A549 (cell line): ENCODE measurements at regions not wholly inside any gene's neighbourhood (a gene's known extent, or its start where the extent isn't known, plus 50 kb on each side); places are given as distances from the start of the nearest gene placed in this dataset.

Experiments
- ATAC-seq, 2 experiments: fragments of 200-7000 bp in 1 of 2; fragments of >200 bp in 1 of 2; cut with Nextera tagmentation in 1 of 2; cut with Tn5 transposase in 1 of 2; 3 replicates each; pipeline versions ENCODE4 v1.8.0 to v1.9.1; 2018 to 2020; ENCODE audit warnings: mild to moderate bottlenecking in 1 of 2, moderate library complexity in 1 of 2
- CTCF ChIA-PET: fragments of 300-600 bp; sonication (Branson Sonifier 250); formaldehyde crosslinking; extraction: SDS; loops from one replicate; lab custom pipeline; 2021; ENCODE audit warnings: antibody characterized with exemption, inconsistent platforms; lab: Yijun Ruan, JAX
- POLR2A ChIA-PET: fragments of 350-600 bp; formaldehyde crosslinking; extraction: SDS; loops from one replicate; lab custom pipeline; 2021; ENCODE audit warnings: antibody characterized with exemption, inconsistent platforms; lab: Yijun Ruan, JAX
- DNase-seq, 2 experiments: peaks; one replicate each; pipeline versions ENCODE4 v3.0.0 to v3.0.0-alpha.2; 2011 to 2016; ENCODE audit warnings: low read depth in 1 of 2, low spot score in 1 of 2
- FAIRE-seq: peaks from 2 replicates; lab custom pipeline; 2011; peaks lifted over from hg19 to GRCh38; lab: Jason Lieb, UNC
- H3K27ac ChIP-seq, 2 experiments: fragments of >200 bp; sonication (Bioruptor Twin); formaldehyde crosslinking; 3 replicates each; pipeline ENCODE4 v1.5.1; 2016 to 2017
- H3K4me1 ChIP-seq: fragments of >200 bp; sonication (Bioruptor Twin); formaldehyde crosslinking; 3 replicates; pipeline ENCODE4 v1.6.1; 2016
- H3K4me2 ChIP-seq: fragments of >200 bp; sonication (Bioruptor Twin); formaldehyde crosslinking; 3 replicates; pipeline ENCODE4 v1.6.1; 2016
- H3K4me3 ChIP-seq: fragments of >200 bp; sonication (Bioruptor Twin); formaldehyde crosslinking; 3 replicates; pipeline ENCODE4 v1.5.1; 2016
- H3K9me3 ChIP-seq: fragments of >200 bp; sonication (Bioruptor Twin); formaldehyde crosslinking; 3 replicates; pipeline ENCODE4 v1.6.1; 2016
- CEBPB ChIP-seq, 2 experiments: fragments of >200 bp in 1 of 2; sonication (Bioruptor Twin) in 1 of 2; formaldehyde crosslinking in 1 of 2; IDR thresholded peaks; 2 replicates each; pipeline ENCODE4 v1.6.1; 2012 to 2016
- CTCF ChIP-seq: fragments of >200 bp; sonication (Bioruptor Twin); formaldehyde crosslinking; IDR thresholded peaks from 3 replicates; pipeline ENCODE4 v1.5.1; 2016
- FOSL2 ChIP-seq, 2 experiments: fragments of 450-650 bp in 1 of 2; fragments of >200 bp in 1 of 2; sonication (Bioruptor Twin) in 1 of 2; formaldehyde crosslinking; IDR thresholded peaks; 2 replicates each; pipeline versions ENCODE4 v1.5.0 to v1.6.1; 2016 to 2020; ENCODE audit warnings: mild to moderate bottlenecking in 1 of 2, moderate library complexity in 1 of 2
- FOXS1 ChIP-seq: fragments of 250-450 bp; sonication (Bioruptor Pico); IDR thresholded peaks from 2 replicates; pipeline ENCODE4 v1.5.0; 2020; ENCODE audit warnings: mild to moderate bottlenecking, moderate library complexity
- GATA3 ChIP-seq: IDR thresholded peaks from 2 replicates; pipeline ENCODE4 v1.6.1; 2012; ENCODE audit warnings: borderline replicate concordance
- HEYL ChIP-seq: fragments of 250-450 bp; sonication (Bioruptor Pico); IDR thresholded peaks from 2 replicates; pipeline ENCODE4 v1.8.0; 2021; ENCODE audit warnings: mild to moderate bottlenecking, moderate library complexity
- HOXB13 ChIP-seq: fragments of 250-450 bp; sonication (Bioruptor Pico); IDR thresholded peaks from 2 replicates; pipeline ENCODE4 v1.5.0; 2020; ENCODE audit warnings: low read depth, mild to moderate bottlenecking, moderate library complexity
- JUN ChIP-seq, 2 experiments: fragments of >200 bp; sonication (Bioruptor Twin); formaldehyde crosslinking; IDR thresholded peaks; 2 replicates in 1 of 2; 3 replicates in 1 of 2; pipeline ENCODE4 v1.6.1; 2016 to 2017
- KDM5A ChIP-seq: fragments of 200-600 bp; sonication (generic); IDR thresholded peaks from 2 replicates; pipeline ENCODE4 v1.6.1; 2016; ENCODE audit warnings: antibody characterized with exemption, mild to moderate bottlenecking
- NFE2L2 ChIP-seq: fragments of 150-350 bp; conservative IDR thresholded peaks from 2 replicates; pipeline ENCODE4 v1.6.1; 2014; ENCODE audit warnings: low read length
- NPAS2 ChIP-seq: fragments of 250-450 bp; sonication (Bioruptor Pico); IDR thresholded peaks from 2 replicates; pipeline ENCODE4 v1.8.0; 2022; ENCODE audit warnings: mild to moderate bottlenecking, moderate library complexity, borderline replicate concordance
- NR3C1 ChIP-seq: fragments of >200 bp; sonication (Bioruptor Twin); formaldehyde crosslinking; IDR thresholded peaks from 3 replicates; pipeline ENCODE4 v1.6.1; 2017
- PBX3 ChIP-seq: IDR thresholded peaks from 2 replicates; pipeline ENCODE4 v1.6.1; 2012
- POLR2A ChIP-seq: IDR thresholded peaks from 2 replicates; pipeline ENCODE4 v1.6.1; 2012; ENCODE audit warnings: mild to moderate bottlenecking, low read length
- RAD21 ChIP-seq, 2 experiments: fragments of >200 bp in 1 of 2; sonication (Bioruptor Twin) in 1 of 2; formaldehyde crosslinking in 1 of 2; IDR thresholded peaks in 1 of 2; conservative IDR thresholded peaks in 1 of 2; 2 replicates in 1 of 2; 3 replicates in 1 of 2; pipeline ENCODE4 v1.6.1; 2012 to 2018; ENCODE audit warnings: inconsistent platforms in 1 of 2
- RARB ChIP-seq: fragments of 250-450 bp; sonication (Bioruptor Pico); IDR thresholded peaks from 2 replicates; pipeline ENCODE4 v1.8.0; 2021; ENCODE audit warnings: mild to moderate bottlenecking, moderate library complexity
- RNF2 ChIP-seq: fragments of 200-600 bp; sonication (generic); IDR thresholded peaks from 2 replicates; pipeline ENCODE4 v1.6.1; 2016; ENCODE audit warnings: low read depth, mild to moderate bottlenecking, antibody characterized with exemption, moderate library complexity, borderline replicate concordance
- SREBF2 ChIP-seq: fragments of 450-650 bp; IDR thresholded peaks from 2 replicates; pipeline ENCODE4 v1.6.1; 2014; ENCODE audit warnings: mild to moderate bottlenecking, moderate library complexity
- TFCP2L1 ChIP-seq: fragments of 250-450 bp; sonication (Bioruptor Pico); IDR thresholded peaks from 2 replicates; pipeline ENCODE4 v1.5.0; 2021; ENCODE audit warnings: mild to moderate bottlenecking
- ZNF302 ChIP-seq: fragments of 250-450 bp; sonication (Bioruptor Pico); IDR thresholded peaks from 2 replicates; pipeline ENCODE4 v1.9.0; 2021; ENCODE audit warnings: inconsistent platforms, mild to moderate bottlenecking, moderate library complexity
- ZSCAN20 ChIP-seq: fragments of 250-450 bp; sonication (Bioruptor Pico); IDR thresholded peaks from 2 replicates; pipeline ENCODE4 v1.8.0; 2022; ENCODE audit warnings: mild to moderate bottlenecking, moderate library complexity
- WGBS: methylation state at CpG from one replicate; pipeline ENCODE4 v1.1.6; 2017; ENCODE audit errors: missing lambda C conversion rate; 5-methylcytosine and 5-hydroxymethylcytosine counted together

DNA sequence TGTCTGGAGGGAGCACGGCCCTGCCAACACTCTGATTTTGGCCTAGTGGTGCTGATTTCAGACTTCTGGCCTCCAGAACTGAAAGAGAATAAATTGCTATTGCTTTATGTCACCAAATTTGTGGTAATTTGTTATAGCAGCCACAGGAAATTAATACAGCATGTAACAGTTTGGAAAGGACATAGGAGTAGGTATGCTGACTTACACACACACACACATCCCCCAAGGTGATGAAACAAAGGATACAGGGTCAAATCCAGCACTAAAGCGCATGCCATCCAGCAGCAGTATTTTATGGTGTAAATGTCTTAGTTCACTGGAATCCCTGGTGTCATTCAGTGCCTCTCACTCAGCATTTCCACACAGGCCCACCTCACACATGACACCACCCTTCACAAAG, 72.2 kb upstream of the MAN1A2 start:
- no peak overlapping the region for H3K27ac ChIP-seq
- TF ChIP-seq KDM5A, result no peak
- WGBS, result 58% methylated on average over 2 of the region's 2 CpGs
- ChIA-PET POLR2A (no interaction called here), CTCF (interaction anchor here (0.9 kb wide), 1 partner anchor 8 kb away, joined by 3 read pairs; no protein-coding TSS in a partner anchor)
- no peak for DNase-seq
- no peak for ATAC-seq
- no peaks in the 10 kb centered on the region for H3K4me1 ChIP-seq
- no peak for FAIRE-seq
- no peaks in the 10 kb centered on the region for H3K9me3 ChIP-seq
- no peak overlapping the region for H3K4me3 ChIP-seq
- H3K4me2 ChIP-seq, result no peak overlapping the region

- no peak overlapping the region for H3K4me2 ChIP-seq
- TF ChIP-seq TFCP2L1 (no peak), FOSL2 (IDR thresholded peaks at IDR 0.05) (no peak), FOSL2 (CRISPR knock-in tag; IDR thresholded peaks at IDR 0.05) (0 out of 2 replicates have a peak, but pooled peaks have one; percentile 24)
- FAIRE-seq, result no peak
- no peak overlapping the region for H3K4me3 ChIP-seq
- no peak overlapping the region for H3K27ac ChIP-seq
- DNase-seq, result no peak
- no peaks in the 10 kb centered on the region for H3K9me3 ChIP-seq
- ChIA-PET POLR2A (no interaction called here), CTCF (interaction anchor here (1.1 to 3.3 kb wide), 7 partner anchors 50 to 565 kb away, joined by 3 to 11 read pairs (median 3); partner anchors contain the start of gene TTF2)
- no peaks in the 10 kb centered on the region for H3K4me1 ChIP-seq
- no peak for ATAC-seq
These were observed 76.4 kb upstream of the MAN1A2 start for GRCh38 chr1:117290890-117291289.

GRCh38 chr1:117289316-117289870, 77.9 kb upstream of the MAN1A2 start:
- FAIRE-seq, result no peak
- ChIA-PET POLR2A (no interaction called here), CTCF (interaction anchor here (0.6 to 3.3 kb wide), 7 partner anchors 8 to 564 kb away, joined by 3 to 11 read pairs (median 4); no protein-coding TSS in a partner anchor)
- no peak overlapping the region for H3K4me3 ChIP-seq
- H3K4me2 ChIP-seq, result no peak overlapping the region
- TF ChIP-seq SREBF2 (no peak), CEBPB (IDR thresholded peaks at IDR 0.05) (no peak), NFE2L2 (no peak)
- no peaks in the 10 kb centered on the region for H3K4me1 ChIP-seq
- no peaks in the 10 kb centered on the region for H3K9me3 ChIP-seq
- H3K27ac ChIP-seq, result no peak overlapping the region
- no peak for DNase-seq
- no peak for ATAC-seq
- WGBS, result 46% methylated on average over 3 of the region's 3 CpGs

DNA sequence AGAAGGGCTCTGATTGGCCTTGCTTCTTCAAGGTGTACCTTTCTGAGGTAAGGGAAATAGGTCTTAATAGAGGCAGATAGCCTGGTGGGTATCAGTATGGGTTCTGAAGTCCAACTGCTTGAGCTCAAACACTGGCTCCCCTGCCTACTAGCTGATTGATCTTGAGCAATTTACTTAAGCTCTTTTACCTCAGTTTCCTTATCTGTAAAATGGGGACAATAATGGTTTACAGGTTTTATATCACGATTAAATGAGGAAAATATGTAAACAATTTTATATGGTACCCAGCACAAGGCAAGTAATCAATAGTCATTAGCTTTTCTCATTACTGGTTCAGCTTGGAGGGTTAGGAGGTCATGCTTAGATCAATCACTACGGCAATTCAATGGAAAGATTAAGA, 75.8 kb upstream of the VTCN1 start:
- DNase-seq (no peak), FAIRE-seq (no peak), ATAC-seq (no peak)
- ChIA-PET CTCF (interaction anchor here (0.9 to 7.4 kb wide), 4 partner anchors 9 to 227 kb away, joined by 3 to 126 read pairs (median 8); partner anchors contain the start of gene TTF2), POLR2A (no interaction called here)
- Histone ChIP-seq H3K4me3 (no peak overlapping the region), H3K27ac (no peak overlapping the region), H3K4me1 (no peaks in the 10 kb centered on the region), H3K9me3 (no peaks in the 10 kb centered on the region), H3K4me2 (no peak overlapping the region)
- WGBS, result 23% methylated on average over 2 of the region's 2 CpGs
- no peak for TF ChIP-seq GATA3
- TF ChIP-seq RARB (CRISPR knock-in tag), result no peak
- TF ChIP-seq ZNF302 (CRISPR knock-in tag), result no peak
- no peak for TF ChIP-seq RNF2
- no peak for TF ChIP-seq RAD21 (conservative IDR thresholded peaks at IDR 0.05 in 1 of 2, IDR thresholded peaks at IDR 0.05 in 1 of 2)
- no peak for TF ChIP-seq SREBF2
- no peak for TF ChIP-seq JUN (IDR thresholded peaks at IDR 0.05)
- no peak for TF ChIP-seq POLR2A
- no peak for TF ChIP-seq FOXS1 (CRISPR knock-in tag)
- TF ChIP-seq CTCF, result no peak
- no peak for TF ChIP-seq HOXB13 (CRISPR knock-in tag)
- no peak for TF ChIP-seq NR3C1
- no peak for TF ChIP-seq ZSCAN20 (CRISPR knock-in tag)
- TF ChIP-seq FOSL2 (IDR thresholded peaks at IDR 0.05), result no peak
- no peak for TF ChIP-seq FOSL2 (CRISPR knock-in tag; IDR thresholded peaks at IDR 0.05)
- TF ChIP-seq PBX3, result no peak
- TF ChIP-seq HEYL (CRISPR knock-in tag), result no peak
- no peak for TF ChIP-seq NPAS2 (CRISPR knock-in tag)
